Vagina (tissue), 2 donors: ENCODE measurements at regions not wholly inside any gene's neighbourhood (a gene's known extent, or its start where the extent isn't known, plus 50 kb on each side); places are given as distances from the start of the nearest gene placed in this dataset.

Source experiments
- POLR2AphosphoS5 ChIP-seq, 2 donors: sonication (generic); formaldehyde crosslinking; IDR thresholded peaks; one replicate each; pipeline ENCODE4 v1.9.0; 2017; ENCODE audit warnings: antibody characterized with exemption in 2 of 2, mild to moderate bottlenecking in 2 of 2, low read depth in 1 of 2; ENCODE audit not compliant: insufficient read depth in 1 of 2
- TF ChIP-seq, protein P1 (sequence below), 3 experiments: fragments of 450-650 bp in 2 of 3; fragments of 200-600 bp in 1 of 3; sonication (generic) in 1 of 3; IDR thresholded peaks; one replicate each; pipeline ENCODE4 v1.5.1; 2017 to 2019; ENCODE audit warnings: antibody characterized with exemption in 3 of 3, mild to moderate bottlenecking in 2 of 3, moderate library complexity in 2 of 3

DNA sequence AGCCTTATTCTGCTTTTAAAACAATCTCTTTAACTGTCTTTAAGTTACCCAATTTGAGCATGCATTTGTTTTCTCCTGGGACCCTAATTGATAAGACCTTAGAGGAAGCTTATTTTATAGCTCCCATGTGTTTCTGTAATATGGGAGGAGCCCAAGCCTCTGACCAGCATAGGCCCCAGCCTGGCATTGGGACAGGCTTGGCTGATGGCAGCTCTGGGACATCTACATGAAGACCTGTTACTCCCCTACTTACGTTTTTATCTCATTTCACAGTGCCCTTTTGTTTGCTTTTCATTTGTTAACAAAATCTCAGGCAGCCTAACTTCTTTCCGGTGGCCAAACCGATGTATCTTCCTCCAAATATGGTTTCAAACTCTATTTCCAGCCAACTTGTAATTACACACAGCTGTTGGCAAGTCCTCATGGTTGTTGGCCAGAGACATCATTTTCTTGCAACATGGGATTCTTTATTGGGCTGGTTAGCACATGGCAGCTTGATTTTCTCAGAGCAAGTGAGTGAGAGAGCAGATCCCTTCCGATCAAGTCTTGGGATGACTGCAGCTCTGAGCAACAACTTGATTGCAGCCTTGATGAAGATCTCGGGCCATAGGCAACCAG lies 1117.5 kb downstream of the AACS start:
- no peak for TF ChIP-seq POLR2AphosphoS5 (IDR thresholded peaks at IDR 0.05; ENCODE audit: insufficient read depth in 1 of 2, low read depth in 1 of 2)
- TF ChIP-seq, protein P1, sequence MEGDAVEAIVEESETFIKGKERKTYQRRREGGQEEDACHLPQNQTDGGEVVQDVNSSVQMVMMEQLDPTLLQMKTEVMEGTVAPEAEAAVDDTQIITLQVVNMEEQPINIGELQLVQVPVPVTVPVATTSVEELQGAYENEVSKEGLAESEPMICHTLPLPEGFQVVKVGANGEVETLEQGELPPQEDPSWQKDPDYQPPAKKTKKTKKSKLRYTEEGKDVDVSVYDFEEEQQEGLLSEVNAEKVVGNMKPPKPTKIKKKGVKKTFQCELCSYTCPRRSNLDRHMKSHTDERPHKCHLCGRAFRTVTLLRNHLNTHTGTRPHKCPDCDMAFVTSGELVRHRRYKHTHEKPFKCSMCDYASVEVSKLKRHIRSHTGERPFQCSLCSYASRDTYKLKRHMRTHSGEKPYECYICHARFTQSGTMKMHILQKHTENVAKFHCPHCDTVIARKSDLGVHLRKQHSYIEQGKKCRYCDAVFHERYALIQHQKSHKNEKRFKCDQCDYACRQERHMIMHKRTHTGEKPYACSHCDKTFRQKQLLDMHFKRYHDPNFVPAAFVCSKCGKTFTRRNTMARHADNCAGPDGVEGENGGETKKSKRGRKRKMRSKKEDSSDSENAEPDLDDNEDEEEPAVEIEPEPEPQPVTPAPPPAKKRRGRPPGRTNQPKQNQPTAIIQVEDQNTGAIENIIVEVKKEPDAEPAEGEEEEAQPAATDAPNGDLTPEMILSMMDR (IDR thresholded peaks at IDR 0.05) = no peak
